GM23338 (cell line): ENCODE measurements at regions not wholly inside any gene's neighbourhood (a gene's known extent, or its start where the extent isn't known, plus 50 kb on each side); places are given as distances from the start of the nearest gene placed in this dataset.

Experiments
- ATAC-seq: fragments of 200-7000 bp; cut with Tn5 transposase; 3 replicates; pipeline ENCODE4 v1.9.1; 2020
- DNase-seq: peaks from one replicate; pipeline ENCODE4 v3.0.0-alpha.2; 2015; ENCODE audit warnings: low spot score
- H2AFZ ChIP-seq: fragments of 200-600 bp; sonication (generic); 2 replicates; pipeline ENCODE4 v1.8.0; 2016; ENCODE audit warnings: antibody characterized with exemption, mild to moderate bottlenecking, moderate library complexity
- H3F3A ChIP-seq: fragments of 200-600 bp; sonication (generic); replicated peaks from 2 replicates; pipeline ENCODE4 v1.8.0; 2017; ENCODE audit warnings: antibody characterized with exemption, mixed run types, low read depth
- H3K27ac ChIP-seq: fragments of 200-600 bp; sonication (generic); 2 replicates; pipeline ENCODE4 v1.6.1; 2016; ENCODE audit warnings: low read depth
- H3K27me3 ChIP-seq: fragments of 200-600 bp; sonication (generic); 2 replicates; pipeline ENCODE4 v1.8.0; 2016; ENCODE audit warnings: mild to moderate bottlenecking, mixed run types, moderate library complexity; ENCODE audit not compliant: insufficient read depth
- H3K36me3 ChIP-seq: fragments of 200-600 bp; sonication (generic); 2 replicates; pipeline ENCODE4 v1.8.0; 2016; ENCODE audit warnings: mild to moderate bottlenecking; ENCODE audit not compliant: insufficient read depth
- H3K4me1 ChIP-seq: fragments of 200-600 bp; sonication (generic); 2 replicates; pipeline ENCODE4 v1.8.0; 2016; ENCODE audit warnings: mild to moderate bottlenecking, moderate library complexity; ENCODE audit not compliant: insufficient read depth
- H3K4me2 ChIP-seq: fragments of 200-600 bp; sonication (generic); 2 replicates; pipeline ENCODE4 v1.7.1; 2017; ENCODE audit warnings: mixed run types
- H3K4me3 ChIP-seq: fragments of 200-600 bp; sonication (generic); 2 replicates; pipeline ENCODE4 v1.6.1; 2016; ENCODE audit warnings: mixed run types
- H3K79me2 ChIP-seq: fragments of 200-600 bp; sonication (generic); replicated peaks from 2 replicates; pipeline ENCODE4 v1.8.0; 2017; ENCODE audit warnings: mild to moderate bottlenecking; ENCODE audit not compliant: insufficient read depth
- H3K9me2 ChIP-seq: fragments of 200-600 bp; sonication (generic); 2 replicates; pipeline ENCODE4 v1.8.0; 2017; ENCODE audit not compliant: insufficient read depth
- H4K20me1 ChIP-seq: fragments of 200-600 bp; sonication (generic); replicated peaks from 2 replicates; pipeline ENCODE4 v1.8.0; 2017; ENCODE audit warnings: mild to moderate bottlenecking; ENCODE audit not compliant: insufficient read depth
- H3K27ac Mint-ChIP-seq: 2 replicates; pipeline ENCODE4 v1.8.0; 2020; ENCODE audit warnings: inconsistent platforms, mild to moderate bottlenecking, moderate library complexity, mixed read lengths
- H3K27me3 Mint-ChIP-seq: 3 replicates; pipeline ENCODE4 v1.8.0; 2022; ENCODE audit warnings: low read depth, mild to moderate bottlenecking, moderate library complexity, mixed read lengths, inconsistent platforms; ENCODE audit not compliant: insufficient read depth, poor library complexity
- H3K36me3 Mint-ChIP-seq: 3 replicates; pipeline ENCODE4 v1.8.0; 2021; ENCODE audit warnings: low read depth, mild to moderate bottlenecking, inconsistent platforms, moderate library complexity, mixed read lengths
- H3K4me1 Mint-ChIP-seq: 3 replicates; pipeline ENCODE4 v1.8.0; 2020; ENCODE audit warnings: mild to moderate bottlenecking, inconsistent platforms, mixed read lengths
- H3K4me3 Mint-ChIP-seq: 3 replicates; pipeline ENCODE4 v1.8.0; 2021; ENCODE audit warnings: moderate library complexity, mild to moderate bottlenecking, inconsistent platforms, mixed read lengths
- H3K9me3 Mint-ChIP-seq: 3 replicates; pipeline ENCODE4 v1.8.0; 2020; ENCODE audit warnings: moderate library complexity, mild to moderate bottlenecking, inconsistent platforms, mixed read lengths
- CREB1 ChIP-seq: fragments of 250-450 bp; sonication (Bioruptor Pico); IDR thresholded peaks from 2 replicates; pipeline ENCODE4 v1.5.0; 2020; ENCODE audit warnings: low read depth, mild to moderate bottlenecking, moderate library complexity
- EZH2 ChIP-seq: fragments of 200-600 bp; sonication (generic); IDR thresholded peaks from one replicate; pipeline ENCODE4 v1.8.0; 2017; ENCODE audit warnings: antibody characterized with exemption, mild to moderate bottlenecking, low read depth; ENCODE audit not compliant: unreplicated experiment
- EZH2phosphoT487 ChIP-seq: fragments of 200-600 bp; sonication (generic); IDR thresholded peaks from one replicate; pipeline ENCODE4 v1.8.1; 2018; ENCODE audit warnings: antibody characterized with exemption; ENCODE audit not compliant: unreplicated experiment
- JUNB ChIP-seq: IDR thresholded peaks from one replicate; pipeline ENCODE4 v1.6.1; 2016; ENCODE audit warnings: antibody characterized with exemption; ENCODE audit not compliant: unreplicated experiment
- NANOG ChIP-seq: IDR thresholded peaks from 2 replicates; pipeline ENCODE4 v1.6.1; 2016; ENCODE audit warnings: antibody characterized with exemption, borderline replicate concordance
- POLR2AphosphoS5 ChIP-seq: IDR thresholded peaks from 2 replicates; pipeline ENCODE4 v1.6.1; 2016; ENCODE audit warnings: antibody characterized with exemption, low read depth
- STAT1 ChIP-seq: IDR thresholded peaks from one replicate; pipeline ENCODE4 v1.6.1; 2016; ENCODE audit warnings: antibody characterized with exemption; ENCODE audit not compliant: unreplicated experiment
- ZNF114 ChIP-seq: fragments of 250-450 bp; sonication (Bioruptor Pico); IDR thresholded peaks from 2 replicates; pipeline ENCODE4 v1.5.0; 2020; ENCODE audit warnings: mild to moderate bottlenecking, moderate library complexity
- ZNF331 ChIP-seq: fragments of 250-450 bp; sonication (Bioruptor Pico); IDR thresholded peaks from 2 replicates; pipeline ENCODE4 v1.5.0; 2020; ENCODE audit warnings: low read depth, mild to moderate bottlenecking, moderate library complexity
- TF ChIP-seq, protein P1 (sequence below): IDR thresholded peaks from 2 replicates; pipeline ENCODE4 v1.6.1; 2016; ENCODE audit warnings: antibody characterized with exemption
- TF ChIP-seq, protein P2 (sequence below): IDR thresholded peaks from one replicate; pipeline ENCODE4 v1.6.1; 2018; ENCODE audit warnings: antibody characterized with exemption; ENCODE audit not compliant: unreplicated experiment
- TF ChIP-seq, protein P3 (sequence below): fragments of 250-450 bp; sonication (Bioruptor Pico); IDR thresholded peaks from 2 replicates; pipeline ENCODE4 v1.5.0; 2020; ENCODE audit warnings: mild to moderate bottlenecking, moderate library complexity
- TF ChIP-seq, protein P4 (sequence below), 2 experiments: fragments of 200-600 bp in 1 of 2; sonication (generic) in 1 of 2; conservative IDR thresholded peaks; 2 replicates each; pipeline versions ENCODE4 v1.5.1 to v1.6.1; 2016 to 2017; ENCODE audit warnings: antibody characterized with exemption in 2 of 2, low read depth in 2 of 2, mild to moderate bottlenecking in 2 of 2, moderate library complexity in 1 of 2

DNA sequence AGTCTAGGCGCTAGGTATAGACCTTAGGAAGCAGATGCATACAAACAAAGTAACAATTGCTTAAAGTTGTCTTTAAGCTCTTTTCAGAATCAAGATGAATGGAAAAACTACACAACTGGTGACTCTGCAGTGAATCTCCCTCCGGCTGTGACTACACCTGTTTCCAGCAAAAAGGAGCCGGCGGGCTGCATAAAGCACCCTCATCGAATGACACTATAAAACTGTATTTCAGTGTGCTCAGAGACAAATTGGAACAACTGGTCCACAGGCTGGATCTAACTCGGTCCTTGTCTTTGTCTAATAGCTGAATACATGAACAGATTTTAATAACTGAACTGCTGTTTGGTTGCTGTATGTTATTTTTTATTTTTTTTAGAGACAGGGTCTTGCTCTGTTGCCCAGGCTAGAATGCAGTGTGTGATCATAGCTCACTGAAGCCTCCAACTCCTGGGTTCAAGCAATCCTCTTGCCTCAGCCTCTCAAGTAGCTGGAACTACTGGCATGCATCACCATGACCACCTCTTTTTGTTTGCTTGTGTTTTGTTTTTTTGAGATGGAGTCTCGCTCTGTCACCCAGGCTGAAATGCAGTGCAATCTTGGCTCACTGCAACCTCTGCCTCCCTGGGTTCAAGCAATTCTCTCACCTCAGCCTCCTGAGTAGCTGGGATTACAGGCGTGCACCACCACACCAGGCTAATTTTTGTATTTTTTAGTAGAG is 64.2 kb upstream of the SVIL start:
- H3K4me1 Mint-ChIP-seq, result peaks cover 11% of the 10 kb centered on the region
- Histone ChIP-seq H3K27me3 (no peaks in the 10 kb centered on the region), H2AFZ (no peak overlapping the region), H3K4me1 (no peaks in the 10 kb centered on the region), H3K27ac (no peak overlapping the region), H4K20me1 (no peaks in the 10 kb centered on the region), H3K4me3 (no peak overlapping the region), H3K36me3 (no peaks in the 10 kb centered on the region; the same call in 1 of the 2 replicates), H3K4me2 (no peak overlapping the region), H3K79me2 (no peaks in the 10 kb centered on the region), H3K9me2 (no peaks in the 10 kb centered on the region), H3F3A (no peaks in the 10 kb centered on the region)
- peaks cover 15% of the 10 kb centered on the region for H3K9me3 Mint-ChIP-seq
- ATAC-seq (no peak), DNase-seq (no peak)
- TF ChIP-seq JUNB (no peak), ZNF331 (no peak), EZH2 (no peak), NANOG (no peak), STAT1 (no peak), CREB1 (no peak), EZH2phosphoT487 (no peak), POLR2AphosphoS5 (no peak), ZNF114 (CRISPR knock-in tag) (no peak)
- TF ChIP-seq, protein P1, sequence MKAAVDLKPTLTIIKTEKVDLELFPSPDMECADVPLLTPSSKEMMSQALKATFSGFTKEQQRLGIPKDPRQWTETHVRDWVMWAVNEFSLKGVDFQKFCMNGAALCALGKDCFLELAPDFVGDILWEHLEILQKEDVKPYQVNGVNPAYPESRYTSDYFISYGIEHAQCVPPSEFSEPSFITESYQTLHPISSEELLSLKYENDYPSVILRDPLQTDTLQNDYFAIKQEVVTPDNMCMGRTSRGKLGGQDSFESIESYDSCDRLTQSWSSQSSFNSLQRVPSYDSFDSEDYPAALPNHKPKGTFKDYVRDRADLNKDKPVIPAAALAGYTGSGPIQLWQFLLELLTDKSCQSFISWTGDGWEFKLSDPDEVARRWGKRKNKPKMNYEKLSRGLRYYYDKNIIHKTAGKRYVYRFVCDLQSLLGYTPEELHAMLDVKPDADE, result no peak
- TF ChIP-seq, protein P2, sequence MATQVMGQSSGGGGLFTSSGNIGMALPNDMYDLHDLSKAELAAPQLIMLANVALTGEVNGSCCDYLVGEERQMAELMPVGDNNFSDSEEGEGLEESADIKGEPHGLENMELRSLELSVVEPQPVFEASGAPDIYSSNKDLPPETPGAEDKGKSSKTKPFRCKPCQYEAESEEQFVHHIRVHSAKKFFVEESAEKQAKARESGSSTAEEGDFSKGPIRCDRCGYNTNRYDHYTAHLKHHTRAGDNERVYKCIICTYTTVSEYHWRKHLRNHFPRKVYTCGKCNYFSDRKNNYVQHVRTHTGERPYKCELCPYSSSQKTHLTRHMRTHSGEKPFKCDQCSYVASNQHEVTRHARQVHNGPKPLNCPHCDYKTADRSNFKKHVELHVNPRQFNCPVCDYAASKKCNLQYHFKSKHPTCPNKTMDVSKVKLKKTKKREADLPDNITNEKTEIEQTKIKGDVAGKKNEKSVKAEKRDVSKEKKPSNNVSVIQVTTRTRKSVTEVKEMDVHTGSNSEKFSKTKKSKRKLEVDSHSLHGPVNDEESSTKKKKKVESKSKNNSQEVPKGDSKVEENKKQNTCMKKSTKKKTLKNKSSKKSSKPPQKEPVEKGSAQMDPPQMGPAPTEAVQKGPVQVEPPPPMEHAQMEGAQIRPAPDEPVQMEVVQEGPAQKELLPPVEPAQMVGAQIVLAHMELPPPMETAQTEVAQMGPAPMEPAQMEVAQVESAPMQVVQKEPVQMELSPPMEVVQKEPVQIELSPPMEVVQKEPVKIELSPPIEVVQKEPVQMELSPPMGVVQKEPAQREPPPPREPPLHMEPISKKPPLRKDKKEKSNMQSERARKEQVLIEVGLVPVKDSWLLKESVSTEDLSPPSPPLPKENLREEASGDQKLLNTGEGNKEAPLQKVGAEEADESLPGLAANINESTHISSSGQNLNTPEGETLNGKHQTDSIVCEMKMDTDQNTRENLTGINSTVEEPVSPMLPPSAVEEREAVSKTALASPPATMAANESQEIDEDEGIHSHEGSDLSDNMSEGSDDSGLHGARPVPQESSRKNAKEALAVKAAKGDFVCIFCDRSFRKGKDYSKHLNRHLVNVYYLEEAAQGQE, result no peak
- TF ChIP-seq, protein P3, sequence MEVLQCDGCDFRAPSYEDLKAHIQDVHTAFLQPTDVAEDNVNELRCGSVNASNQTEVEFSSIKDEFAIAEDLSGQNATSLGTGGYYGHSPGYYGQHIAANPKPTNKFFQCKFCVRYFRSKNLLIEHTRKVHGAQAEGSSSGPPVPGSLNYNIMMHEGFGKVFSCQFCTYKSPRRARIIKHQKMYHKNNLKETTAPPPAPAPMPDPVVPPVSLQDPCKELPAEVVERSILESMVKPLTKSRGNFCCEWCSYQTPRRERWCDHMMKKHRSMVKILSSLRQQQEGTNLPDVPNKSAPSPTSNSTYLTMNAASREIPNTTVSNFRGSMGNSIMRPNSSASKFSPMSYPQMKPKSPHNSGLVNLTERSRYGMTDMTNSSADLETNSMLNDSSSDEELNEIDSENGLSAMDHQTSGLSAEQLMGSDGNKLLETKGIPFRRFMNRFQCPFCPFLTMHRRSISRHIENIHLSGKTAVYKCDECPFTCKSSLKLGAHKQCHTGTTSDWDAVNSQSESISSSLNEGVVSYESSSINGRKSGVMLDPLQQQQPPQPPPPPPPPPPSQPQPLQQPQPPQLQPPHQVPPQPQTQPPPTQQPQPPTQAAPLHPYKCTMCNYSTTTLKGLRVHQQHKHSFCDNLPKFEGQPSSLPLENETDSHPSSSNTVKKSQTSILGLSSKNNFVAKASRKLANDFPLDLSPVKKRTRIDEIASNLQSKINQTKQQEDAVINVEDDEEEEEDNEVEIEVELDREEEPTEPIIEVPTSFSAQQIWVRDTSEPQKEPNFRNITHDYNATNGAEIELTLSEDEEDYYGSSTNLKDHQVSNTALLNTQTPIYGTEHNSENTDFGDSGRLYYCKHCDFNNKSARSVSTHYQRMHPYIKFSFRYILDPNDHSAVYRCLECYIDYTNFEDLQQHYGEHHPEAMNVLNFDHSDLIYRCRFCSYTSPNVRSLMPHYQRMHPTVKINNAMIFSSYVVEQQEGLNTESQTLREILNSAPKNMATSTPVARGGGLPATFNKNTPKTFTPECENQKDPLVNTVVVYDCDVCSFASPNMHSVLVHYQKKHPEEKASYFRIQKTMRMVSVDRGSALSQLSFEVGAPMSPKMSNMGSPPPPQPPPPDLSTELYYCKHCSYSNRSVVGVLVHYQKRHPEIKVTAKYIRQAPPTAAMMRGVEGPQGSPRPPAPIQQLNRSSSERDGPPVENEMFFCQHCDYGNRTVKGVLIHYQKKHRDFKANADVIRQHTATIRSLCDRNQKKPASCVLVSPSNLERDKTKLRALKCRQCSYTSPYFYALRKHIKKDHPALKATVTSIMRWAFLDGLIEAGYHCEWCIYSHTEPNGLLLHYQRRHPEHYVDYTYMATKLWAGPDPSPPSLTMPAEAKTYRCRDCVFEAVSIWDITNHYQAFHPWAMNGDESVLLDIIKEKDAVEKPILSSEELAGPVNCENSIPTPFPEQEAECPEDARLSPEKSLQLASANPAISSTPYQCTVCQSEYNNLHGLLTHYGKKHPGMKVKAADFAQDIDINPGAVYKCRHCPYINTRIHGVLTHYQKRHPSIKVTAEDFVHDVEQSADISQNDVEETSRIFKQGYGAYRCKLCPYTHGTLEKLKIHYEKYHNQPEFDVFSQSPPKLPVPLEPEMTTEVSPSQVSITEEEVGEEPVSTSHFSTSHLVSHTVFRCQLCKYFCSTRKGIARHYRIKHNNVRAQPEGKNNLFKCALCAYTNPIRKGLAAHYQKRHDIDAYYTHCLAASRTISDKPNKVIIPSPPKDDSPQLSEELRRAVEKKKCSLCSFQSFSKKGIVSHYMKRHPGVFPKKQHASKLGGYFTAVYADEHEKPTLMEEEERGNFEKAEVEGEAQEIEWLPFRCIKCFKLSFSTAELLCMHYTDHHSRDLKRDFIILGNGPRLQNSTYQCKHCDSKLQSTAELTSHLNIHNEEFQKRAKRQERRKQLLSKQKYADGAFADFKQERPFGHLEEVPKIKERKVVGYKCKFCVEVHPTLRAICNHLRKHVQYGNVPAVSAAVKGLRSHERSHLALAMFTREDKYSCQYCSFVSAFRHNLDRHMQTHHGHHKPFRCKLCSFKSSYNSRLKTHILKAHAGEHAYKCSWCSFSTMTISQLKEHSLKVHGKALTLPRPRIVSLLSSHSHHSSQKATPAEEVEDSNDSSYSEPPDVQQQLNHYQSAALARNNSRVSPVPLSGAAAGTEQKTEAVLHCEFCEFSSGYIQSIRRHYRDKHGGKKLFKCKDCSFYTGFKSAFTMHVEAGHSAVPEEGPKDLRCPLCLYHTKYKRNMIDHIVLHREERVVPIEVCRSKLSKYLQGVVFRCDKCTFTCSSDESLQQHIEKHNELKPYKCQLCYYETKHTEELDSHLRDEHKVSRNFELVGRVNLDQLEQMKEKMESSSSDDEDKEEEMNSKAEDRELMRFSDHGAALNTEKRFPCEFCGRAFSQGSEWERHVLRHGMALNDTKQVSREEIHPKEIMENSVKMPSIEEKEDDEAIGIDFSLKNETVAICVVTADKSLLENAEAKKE (CRISPR knock-in tag), result no peak
- TF ChIP-seq, protein P4, sequence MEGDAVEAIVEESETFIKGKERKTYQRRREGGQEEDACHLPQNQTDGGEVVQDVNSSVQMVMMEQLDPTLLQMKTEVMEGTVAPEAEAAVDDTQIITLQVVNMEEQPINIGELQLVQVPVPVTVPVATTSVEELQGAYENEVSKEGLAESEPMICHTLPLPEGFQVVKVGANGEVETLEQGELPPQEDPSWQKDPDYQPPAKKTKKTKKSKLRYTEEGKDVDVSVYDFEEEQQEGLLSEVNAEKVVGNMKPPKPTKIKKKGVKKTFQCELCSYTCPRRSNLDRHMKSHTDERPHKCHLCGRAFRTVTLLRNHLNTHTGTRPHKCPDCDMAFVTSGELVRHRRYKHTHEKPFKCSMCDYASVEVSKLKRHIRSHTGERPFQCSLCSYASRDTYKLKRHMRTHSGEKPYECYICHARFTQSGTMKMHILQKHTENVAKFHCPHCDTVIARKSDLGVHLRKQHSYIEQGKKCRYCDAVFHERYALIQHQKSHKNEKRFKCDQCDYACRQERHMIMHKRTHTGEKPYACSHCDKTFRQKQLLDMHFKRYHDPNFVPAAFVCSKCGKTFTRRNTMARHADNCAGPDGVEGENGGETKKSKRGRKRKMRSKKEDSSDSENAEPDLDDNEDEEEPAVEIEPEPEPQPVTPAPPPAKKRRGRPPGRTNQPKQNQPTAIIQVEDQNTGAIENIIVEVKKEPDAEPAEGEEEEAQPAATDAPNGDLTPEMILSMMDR (conservative IDR thresholded peaks at IDR 0.05; ENCODE audit: low read depth in 2 of 2), result no peak
- peaks cover 3% of the 10 kb centered on the region for H3K27me3 Mint-ChIP-seq
- no peak overlapping the region for H3K4me3 Mint-ChIP-seq
- peaks cover 11% of the 10 kb centered on the region for H3K36me3 Mint-ChIP-seq
- H3K27ac Mint-ChIP-seq, result no peak overlapping the region
